ENCODE measurements at regions not wholly inside any gene's neighbourhood (a gene's known extent, or its start where the extent isn't known, plus 50 kb on each side); places are given as distances from the start of the nearest gene placed in this dataset.

DNA sequence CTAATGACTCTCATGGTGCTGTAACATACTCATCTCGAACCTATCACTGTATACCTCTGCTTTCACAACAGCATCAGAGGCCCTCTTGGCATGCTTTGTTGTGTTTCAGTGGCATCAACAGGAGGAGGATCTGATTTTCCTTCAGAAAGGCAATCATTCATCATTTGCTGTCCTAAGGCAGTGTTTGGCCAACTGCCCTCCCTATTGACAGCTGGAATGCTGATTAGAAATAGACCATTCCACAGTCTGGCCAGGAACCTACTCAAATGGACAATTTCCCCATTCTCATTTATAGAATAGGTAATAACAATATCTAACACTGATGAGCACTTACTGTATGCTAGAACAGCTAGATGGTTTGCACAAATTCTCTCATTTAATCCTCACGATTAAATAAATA is 310.6 kb upstream of the PTBP2 start:
- no peak for TF ChIP-seq CTCF (IDR thresholded peaks at IDR 0.05; ENCODE audit: low read depth, low read length)
- no peak for TF ChIP-seq EZH2phosphoT487 (IDR thresholded peaks at IDR 0.05; ENCODE audit: low read depth)
